Stimulated activated naive CD8-positive, alpha-beta T cell treated with anti-CD3 and anti-CD28 coated beads, Interleukin-15, amount 100 ng/mL, for 72 hours (primary cell): ENCODE measurements at regions not wholly inside any gene's neighbourhood (a gene's known extent, or its start where the extent isn't known, plus 50 kb on each side); places are given as distances from the start of the nearest gene placed in this dataset.
A peak's percentile ranks its signal among the peaks of the same experiment; 100 is the strongest.
"Not testable (repeated sequence)": the region's sequence is repeated elsewhere in the genome, so short reads cannot be mapped to it uniquely, and the experiment has no call there.

Experiments
- ATAC-seq: fragments of 150-1000 bp; cut with Tn5 transposase; 2 replicates; pipeline ENCODE4 v1.10.0; 2021; ENCODE audit warnings: mild to moderate bottlenecking, moderate library complexity
- DNase-seq, 2 donors: peaks; one replicate each; pipeline ENCODE4 v3.0.0; 2021 to 2022
- H3K27ac Mint-ChIP-seq, 2 donors: one replicate each; pipeline ENCODE4 v1.8.0; 2022; ENCODE audit warnings: mild to moderate bottlenecking in 2 of 2, mixed read lengths in 2 of 2, moderate library complexity in 2 of 2
- H3K27me3 Mint-ChIP-seq: one replicate; pipeline ENCODE4 v1.8.0; 2022; ENCODE audit warnings: mixed read lengths
- H3K4me1 Mint-ChIP-seq: one replicate; pipeline ENCODE4 v1.8.0; 2022; ENCODE audit warnings: mild to moderate bottlenecking, mixed read lengths
- H3K4me3 Mint-ChIP-seq, 2 donors: one replicate each; pipeline ENCODE4 v1.8.0; 2022; ENCODE audit warnings: mild to moderate bottlenecking in 2 of 2, mixed read lengths in 2 of 2, moderate library complexity in 1 of 2
- H3K9me3 Mint-ChIP-seq, 2 donors: one replicate each; pipeline ENCODE4 v1.8.0; 2022; ENCODE audit warnings: mixed read lengths in 2 of 2

DNA sequence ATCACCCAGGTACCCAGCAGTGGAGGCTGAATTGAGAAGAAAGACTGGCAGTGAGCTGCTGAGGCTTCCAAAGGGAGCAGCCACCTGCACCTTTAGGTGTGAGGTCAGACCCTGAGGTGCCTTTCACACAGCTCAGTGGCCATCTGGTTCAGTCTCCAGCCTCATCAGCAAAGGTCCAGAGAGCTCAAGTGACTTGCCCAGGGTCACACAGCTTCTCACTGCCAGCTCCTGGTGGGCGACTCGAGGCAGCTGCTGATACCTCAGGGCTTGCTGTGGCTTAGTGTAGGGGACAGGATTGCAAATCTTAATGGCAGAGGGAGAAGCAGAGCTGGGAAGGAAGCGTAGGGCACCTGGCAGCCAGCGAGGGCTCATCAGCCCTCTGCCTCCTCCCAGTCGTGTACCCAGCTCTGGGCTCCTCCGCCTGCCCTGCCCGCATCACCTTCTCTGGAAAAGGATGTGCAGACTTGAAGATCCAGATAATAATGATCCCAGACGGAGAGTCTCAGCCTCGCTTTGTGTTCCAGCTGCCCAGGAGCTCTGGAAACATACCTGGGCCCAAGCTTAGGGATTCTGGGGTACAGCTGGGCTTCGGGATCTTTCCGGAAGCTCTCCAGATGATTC lies 165.3 kb upstream of the GSE1 start:
- H3K27ac Mint-ChIP-seq = no peak overlapping the region
- peak overlapping the region in 1 of 2 donors; percentile 68 for H3K4me3 Mint-ChIP-seq
- H3K4me1 Mint-ChIP-seq = peaks cover 76% of the 10 kb centered on the region
- DNase-seq (no peak), ATAC-seq (no peak)
- no peaks in the 10 kb centered on the region for H3K9me3 Mint-ChIP-seq
- H3K27me3 Mint-ChIP-seq = no peaks in the 10 kb centered on the region

DNA sequence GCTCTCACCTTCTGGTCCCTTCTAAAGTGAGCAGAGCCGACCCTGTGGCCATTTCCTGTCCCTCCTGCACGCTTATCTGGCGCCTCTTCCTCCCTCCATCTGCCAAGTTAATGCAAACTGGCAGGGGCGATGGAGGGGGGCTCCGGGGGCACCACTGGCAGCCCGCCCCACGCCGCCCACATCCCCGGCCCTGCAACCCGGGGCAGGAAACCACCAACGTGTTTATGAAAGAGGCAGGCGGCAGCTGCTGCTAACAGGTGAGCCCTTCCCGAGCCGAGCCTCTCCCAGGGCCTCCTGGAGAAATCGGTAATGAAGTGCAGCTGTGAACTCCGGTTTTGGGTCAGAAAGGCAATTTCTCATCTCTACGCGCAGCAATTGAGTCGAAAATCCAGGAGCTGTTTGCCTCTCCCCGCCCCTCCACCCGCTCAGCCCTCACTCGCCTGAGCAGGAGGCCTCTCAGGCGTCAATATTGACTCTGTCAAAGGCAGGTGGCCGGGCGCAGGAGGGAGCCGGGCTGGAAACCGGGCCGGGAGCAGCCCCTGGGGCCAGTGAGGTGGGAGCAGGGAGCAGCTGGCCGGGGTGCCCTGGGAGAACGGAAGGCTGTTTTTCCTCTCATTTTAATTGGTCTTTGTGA lies 164.4 kb upstream of the GSE1 start:
- H3K4me3 Mint-ChIP-seq = peak overlapping the region; percentile 47 to 68
- no peaks in the 10 kb centered on the region for H3K9me3 Mint-ChIP-seq
- peaks cover 85% of the 10 kb centered on the region for H3K4me1 Mint-ChIP-seq
- peak overlapping the region; percentile 67 to 86 for H3K27ac Mint-ChIP-seq
- no peaks in the 10 kb centered on the region for H3K27me3 Mint-ChIP-seq
- DNase-seq (peak; percentile 37 to 42), ATAC-seq (peak; percentile 59)

GRCh38 chr16:85449191-85449884 lies 163.8 kb upstream of the GSE1 start:
- Mint-ChIP-seq H3K27ac (peak overlapping the region in 1 of 2 donors; percentile 19), H3K27me3 (no peaks in the 10 kb centered on the region), H3K9me3 (no peaks in the 10 kb centered on the region), H3K4me3 (peak overlapping the region in 1 of 2 donors; percentile 68), H3K4me1 (peaks cover 87% of the 10 kb centered on the region)
- ATAC-seq (peak; percentile 23), DNase-seq (no peak)

- Mint-ChIP-seq H3K27me3 (no peaks in the 10 kb centered on the region), H3K27ac (no peak overlapping the region), H3K4me3 (no peak overlapping the region), H3K9me3 (no peaks in the 10 kb centered on the region), H3K4me1 (peaks cover 83% of the 10 kb centered on the region)
- ATAC-seq (no peak), DNase-seq (no peak)
These were observed 163.3 kb upstream of the GSE1 start for GRCh38 chr16:85449885-85450245.

GRCh38 chr16:85451142-85451541 lies 162.0 kb upstream of the GSE1 start:
- H3K4me3 Mint-ChIP-seq, H3K27ac Mint-ChIP-seq, H3K9me3 Mint-ChIP-seq, H3K27me3 Mint-ChIP-seq, DNase-seq, ATAC-seq: not testable (repeated sequence)
- peaks cover 71% of the 10 kb centered on the region for H3K4me1 Mint-ChIP-seq

- H3K4me3 Mint-ChIP-seq = no peak overlapping the region
- ATAC-seq (no peak), DNase-seq (no peak)
- H3K27me3 Mint-ChIP-seq = no peaks in the 10 kb centered on the region
- H3K4me1 Mint-ChIP-seq = peaks cover 64% of the 10 kb centered on the region
- no peaks in the 10 kb centered on the region for H3K9me3 Mint-ChIP-seq
- no peak overlapping the region for H3K27ac Mint-ChIP-seq
These were observed 161.3 kb upstream of the GSE1 start for GRCh38 chr16:85451641-85452363.

DNA sequence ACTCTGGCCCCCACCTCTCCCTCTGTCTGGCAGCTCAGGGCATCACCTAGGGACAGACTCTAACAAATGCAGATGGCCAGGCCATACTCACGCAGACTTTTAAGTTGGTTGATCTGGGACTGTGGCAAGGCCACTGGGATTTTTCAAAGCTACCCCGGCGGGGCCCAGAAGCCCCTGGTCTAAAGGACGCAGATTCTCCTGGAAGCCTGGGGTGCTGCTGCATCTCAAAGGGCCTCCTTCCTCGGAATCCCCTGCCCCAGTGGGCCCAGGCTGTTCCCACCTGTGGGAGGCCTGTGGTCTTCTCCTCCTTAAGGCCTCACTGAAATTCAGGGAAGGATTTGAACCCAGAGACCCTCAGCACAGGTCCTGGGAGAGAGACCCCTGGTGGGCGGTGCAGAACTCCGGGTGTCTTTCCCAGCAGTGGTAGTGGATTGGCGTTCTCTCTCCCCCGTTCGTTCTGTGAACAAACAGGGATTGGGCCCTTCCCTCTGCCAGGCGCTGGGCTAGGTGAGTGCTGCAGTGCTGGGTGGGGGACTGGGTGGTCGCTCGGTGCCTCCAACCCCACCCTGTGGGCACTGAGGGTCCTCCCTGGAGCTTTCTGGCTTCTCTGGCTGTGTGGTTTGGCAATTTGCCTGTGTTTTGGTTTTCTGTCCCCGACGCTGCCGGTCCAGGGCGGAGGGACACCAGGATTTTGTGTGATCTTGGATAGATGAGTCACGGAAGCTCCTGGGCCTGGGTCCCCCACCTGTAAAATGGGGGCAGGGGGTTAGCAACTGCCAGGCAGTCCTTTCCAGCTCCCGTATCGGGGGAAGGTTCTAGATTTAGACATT lies 160.5 kb upstream of the GSE1 start:
- no peak for ATAC-seq
- Mint-ChIP-seq H3K27ac (no peak overlapping the region), H3K27me3 (no peaks in the 10 kb centered on the region), H3K9me3 (no peaks in the 10 kb centered on the region), H3K4me3 (no peak overlapping the region), H3K4me1 (peaks cover 57% of the 10 kb centered on the region)
- DNase-seq = no peak

DNA sequence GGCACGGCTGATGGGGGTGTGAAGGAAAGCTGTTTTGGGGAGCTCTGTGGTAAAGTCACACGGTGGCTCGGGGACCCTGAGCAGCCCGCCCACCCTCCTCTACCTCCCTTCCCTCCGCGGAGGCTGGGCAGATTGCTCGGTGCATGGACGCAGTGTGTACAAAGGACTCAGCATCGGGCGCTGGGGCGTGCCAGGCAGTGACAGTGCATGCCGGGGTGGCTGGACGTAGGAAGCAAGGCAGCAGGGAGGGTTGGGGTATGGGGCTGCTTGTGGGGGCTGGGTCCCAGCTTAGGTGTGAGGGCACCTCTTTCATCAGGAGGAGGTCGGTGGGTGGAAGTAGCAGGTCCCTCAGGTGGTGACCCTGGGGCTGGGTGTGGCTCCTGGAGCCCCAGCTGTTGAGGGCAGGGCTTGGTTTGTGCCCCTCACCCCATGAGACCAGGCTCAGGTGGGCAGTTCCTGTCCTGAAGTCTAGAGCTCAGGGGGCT lies 159.9 kb upstream of the GSE1 start:
- peaks cover 51% of the 10 kb centered on the region for H3K4me1 Mint-ChIP-seq
- no peaks in the 10 kb centered on the region for H3K27me3 Mint-ChIP-seq
- no peak overlapping the region for H3K4me3 Mint-ChIP-seq
- no peak for DNase-seq
- no peaks in the 10 kb centered on the region for H3K9me3 Mint-ChIP-seq
- peak overlapping the region in 1 of 2 donors; percentile 33 for H3K27ac Mint-ChIP-seq
- no peak for ATAC-seq

- Mint-ChIP-seq H3K9me3 (no peaks in the 10 kb centered on the region), H3K27ac (peak overlapping the region in 1 of 2 donors; percentile 33), H3K4me1 (peaks cover 46% of the 10 kb centered on the region), H3K4me3 (no peak overlapping the region), H3K27me3 (no peaks in the 10 kb centered on the region)
- ATAC-seq = no peak
- no peak for DNase-seq
These were observed 159.4 kb upstream of the GSE1 start for GRCh38 chr16:85453703-85454102.

- Mint-ChIP-seq H3K27me3 (no peaks in the 10 kb centered on the region), H3K27ac (peak overlapping the region in 1 of 2 donors; percentile 12)
These were observed 158.8 kb upstream of the GSE1 start for GRCh38 chr16:85454171-85454872.

DNA sequence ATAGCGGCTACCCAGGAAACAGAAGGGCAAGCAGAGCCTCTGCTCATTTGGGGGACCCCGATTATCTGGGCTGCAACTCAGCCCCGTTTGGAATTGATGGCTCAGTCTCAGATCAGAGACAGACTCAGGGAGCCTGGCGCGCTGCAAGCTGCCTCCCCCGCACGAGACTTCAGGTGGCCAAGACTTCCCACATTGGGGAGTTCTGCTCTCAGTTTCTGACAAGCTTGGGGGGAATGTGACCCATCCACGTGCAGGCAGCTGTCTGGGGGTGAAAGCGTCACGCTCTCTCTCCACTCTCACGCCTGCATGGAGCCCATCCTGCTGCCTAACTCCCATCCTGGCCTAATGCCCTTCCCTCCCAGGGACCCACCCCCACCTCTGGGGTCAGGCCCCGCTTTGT lies 157.6 kb upstream of the GSE1 start:
- Mint-ChIP-seq H3K27me3 (peaks cover 5% of the 10 kb centered on the region), H3K4me1 (peaks cover 33% of the 10 kb centered on the region), H3K9me3 (no peaks in the 10 kb centered on the region), H3K4me3 (no peak overlapping the region), H3K27ac (no peak overlapping the region)
- ATAC-seq = no peak
- no peak for DNase-seq

More at GRCh38 chr16:85454171-85454872, 158.8 kb upstream of the GSE1 start:
- ATAC-seq = no peak
- no peak overlapping the region for H3K4me3 Mint-ChIP-seq
- no peak for DNase-seq
- peaks cover 40% of the 10 kb centered on the region for H3K4me1 Mint-ChIP-seq
- H3K9me3 Mint-ChIP-seq = no peaks in the 10 kb centered on the region

GRCh38 chr16:85457366-85457765 lies 155.8 kb upstream of the GSE1 start:
- Mint-ChIP-seq H3K4me3 (no peak overlapping the region), H3K9me3 (no peaks in the 10 kb centered on the region), H3K27ac (no peak overlapping the region), H3K27me3 (peaks cover 23% of the 10 kb centered on the region), H3K4me1 (peaks cover 28% of the 10 kb centered on the region)
- ATAC-seq (no peak), DNase-seq (no peak)

DNA sequence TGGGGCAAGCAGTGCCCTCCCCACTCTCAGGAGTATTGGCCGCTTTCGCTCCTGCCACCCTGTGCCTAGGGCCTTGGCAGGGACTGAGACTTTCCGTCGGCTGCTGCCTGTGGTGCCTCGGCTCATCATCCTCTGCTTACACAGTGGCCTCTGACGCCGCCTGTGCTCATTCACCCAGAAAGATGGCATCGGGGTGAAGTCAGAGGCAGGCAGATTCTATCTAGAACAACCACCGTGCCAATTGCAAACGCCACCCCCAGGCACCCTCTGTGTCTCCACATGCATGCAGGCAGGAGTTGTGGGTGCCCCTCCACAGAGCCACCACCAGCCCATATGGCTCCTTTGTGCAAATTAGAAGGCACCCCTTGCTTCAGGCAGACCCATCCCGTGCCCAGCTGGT lies 154.2 kb upstream of the GSE1 start:
- Mint-ChIP-seq H3K4me3 (no peak overlapping the region), H3K9me3 (no peaks in the 10 kb centered on the region), H3K27ac (no peak overlapping the region), H3K27me3 (peaks cover 37% of the 10 kb centered on the region), H3K4me1 (peaks cover 26% of the 10 kb centered on the region)
- DNase-seq = no peak
- no peak for ATAC-seq

DNA sequence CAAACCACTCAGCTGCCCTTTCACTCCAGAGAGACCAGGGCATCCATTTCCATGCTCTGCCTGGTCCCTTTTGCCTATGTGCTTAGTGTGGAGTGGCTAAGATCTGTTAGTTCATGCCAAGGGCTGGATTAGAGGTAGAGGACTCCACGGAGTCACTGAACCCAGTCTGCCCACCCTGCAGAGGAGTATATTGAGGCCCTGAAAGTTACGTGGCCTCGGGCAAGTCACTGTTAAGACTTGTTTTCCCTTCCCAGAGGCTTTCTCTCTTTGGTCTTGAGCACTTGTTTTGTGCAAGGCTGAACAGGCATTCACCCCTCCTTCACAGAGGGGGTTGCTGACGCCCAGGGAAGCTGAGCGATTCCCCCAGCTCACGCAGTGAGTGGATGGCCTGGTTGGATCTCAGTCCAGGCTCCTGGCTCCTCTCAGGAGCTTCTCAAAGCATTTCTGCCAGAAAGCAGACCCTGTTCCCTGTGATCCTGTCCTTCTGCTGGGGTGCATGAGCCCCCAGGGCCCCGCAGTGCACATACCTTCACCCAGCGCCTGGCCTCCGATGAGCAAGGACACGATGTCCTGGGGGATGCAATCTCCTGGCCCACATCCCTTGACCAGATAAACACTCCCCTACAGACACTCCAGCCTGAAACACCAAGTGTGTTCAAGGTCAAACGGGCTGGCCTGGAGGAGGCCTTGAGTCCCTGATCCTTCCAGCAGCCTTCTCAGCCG lies 153.4 kb upstream of the GSE1 start:
- no peak overlapping the region for H3K4me3 Mint-ChIP-seq
- peaks cover 26% of the 10 kb centered on the region for H3K4me1 Mint-ChIP-seq
- ATAC-seq (no peak), DNase-seq (no peak)
- H3K9me3 Mint-ChIP-seq = no peaks in the 10 kb centered on the region
- H3K27me3 Mint-ChIP-seq = peaks cover 44% of the 10 kb centered on the region
- no peak overlapping the region for H3K27ac Mint-ChIP-seq
